HL-60 (cell line): ENCODE measurements at regions not wholly inside any gene's neighbourhood (a gene's known extent, or its start where the extent isn't known, plus 50 kb on each side); places are given as distances from the start of the nearest gene placed in this dataset.

Experiments used
- DNase-seq, 2 experiments: peaks; one replicate each; pipeline ENCODE4 v3.0.0-alpha.2; 2010 to 2020; ENCODE audit warnings: low read depth in 1 of 2, low spot score in 1 of 2
- H3K27ac ChIP-seq: fragments of 250-450 bp; sonication (Bioruptor Pico); replicated peaks from 2 replicates; pipeline ENCODE4 v1.5.1; 2020; ENCODE audit warnings: mild to moderate bottlenecking, moderate library complexity
- H3K27me3 ChIP-seq: fragments of 250-450 bp; sonication (Bioruptor Pico); 2 replicates; pipeline ENCODE4 v1.5.1; 2021; ENCODE audit warnings: mild to moderate bottlenecking, moderate library complexity; ENCODE audit not compliant: insufficient read depth, poor library complexity, severe bottlenecking
- H3K4me3 ChIP-seq: replicated peaks from 2 replicates; pipeline ENCODE4 v1.5.1; 2011; ENCODE audit warnings: mild to moderate bottlenecking, control low read depth, low read length; ENCODE audit not compliant: insufficient read depth
- CTCF ChIP-seq: IDR thresholded peaks from one replicate; pipeline ENCODE4 v1.5.1; 2011; ENCODE audit warnings: low read length, control low read depth, inconsistent platforms; ENCODE audit not compliant: insufficient read depth
- GABPA ChIP-seq: IDR thresholded peaks from 2 replicates; pipeline ENCODE4 v1.6.1; 2012; ENCODE audit warnings: low read depth
- POLR2AphosphoS5 ChIP-seq: IDR thresholded peaks from 2 replicates; pipeline ENCODE4 v1.6.1; 2012; ENCODE audit warnings: low read depth
- REST ChIP-seq: IDR thresholded peaks from 2 replicates; pipeline ENCODE4 v1.6.1; 2012; ENCODE audit warnings: low read depth; ENCODE audit not compliant: insufficient replicate concordance
- SPI1 ChIP-seq: IDR thresholded peaks from 2 replicates; pipeline ENCODE4 v1.6.1; 2012; ENCODE audit warnings: low read depth, mild to moderate bottlenecking, borderline replicate concordance

GRCh38 chr6:25165177-25165576, 114.0 kb upstream of the CARMIL1 start:
- H3K27me3 ChIP-seq: peaks cover 2% of the 10 kb centered on the region
- TF ChIP-seq GABPA (no peak), CTCF (no peak), SPI1 (no peak), REST (no peak), POLR2AphosphoS5 (no peak)
- no peak for DNase-seq
- no peak overlapping the region for H3K4me3 ChIP-seq
- H3K27ac ChIP-seq: no peak overlapping the region

GRCh38 chr6:25165800-25166199, 113.4 kb upstream of the CARMIL1 start:
- H3K27ac ChIP-seq: no peak overlapping the region
- TF ChIP-seq GABPA: no peak
- TF ChIP-seq SPI1: no peak
- no peak for TF ChIP-seq CTCF
- TF ChIP-seq POLR2AphosphoS5: no peak
- no peak for TF ChIP-seq REST
- DNase-seq: no peak

GRCh38 chr6:25166955-25167748, 112.0 kb upstream of the CARMIL1 start:
- no peak for TF ChIP-seq POLR2AphosphoS5
- no peak for TF ChIP-seq GABPA
- no peak for TF ChIP-seq SPI1
- TF ChIP-seq REST: no peak
- TF ChIP-seq CTCF: no peak
- Histone ChIP-seq H3K27ac (no peak overlapping the region), H3K27me3 (peaks cover 2% of the 10 kb centered on the region), H3K4me3 (no peak overlapping the region)
- DNase-seq: no peak

More at GRCh38 chr6:25165800-25166199, 113.4 kb upstream of the CARMIL1 start:
- no peak overlapping the region for H3K4me3 ChIP-seq
- H3K27me3 ChIP-seq: peaks cover 2% of the 10 kb centered on the region
